A549 (cell line): ENCODE measurements at regions not wholly inside any gene's neighbourhood (a gene's known extent, or its start where the extent isn't known, plus 50 kb on each side); places are given as distances from the start of the nearest gene placed in this dataset.
"Not testable (repeated sequence)": the region's sequence is repeated elsewhere in the genome, so short reads cannot be mapped to it uniquely, and the experiment has no call there.

ENCODE experiments used
- ATAC-seq, 2 experiments: fragments of 200-7000 bp in 1 of 2; fragments of >200 bp in 1 of 2; cut with Nextera tagmentation in 1 of 2; cut with Tn5 transposase in 1 of 2; 3 replicates each; pipeline versions ENCODE4 v1.8.0 to v1.9.1; 2018 to 2020; ENCODE audit warnings: mild to moderate bottlenecking in 1 of 2, moderate library complexity in 1 of 2
- CTCF ChIA-PET: fragments of 300-600 bp; sonication (Branson Sonifier 250); formaldehyde crosslinking; extraction: SDS; loops from one replicate; lab custom pipeline; 2021; ENCODE audit warnings: antibody characterized with exemption, inconsistent platforms; lab: Yijun Ruan, JAX
- POLR2A ChIA-PET: fragments of 350-600 bp; formaldehyde crosslinking; extraction: SDS; loops from one replicate; lab custom pipeline; 2021; ENCODE audit warnings: antibody characterized with exemption, inconsistent platforms; lab: Yijun Ruan, JAX
- DNase-seq, 2 experiments: peaks; one replicate each; pipeline versions ENCODE4 v3.0.0 to v3.0.0-alpha.2; 2011 to 2016; ENCODE audit warnings: low read depth in 1 of 2, low spot score in 1 of 2
- FAIRE-seq: peaks from 2 replicates; lab custom pipeline; 2011; peaks lifted over from hg19 to GRCh38; lab: Jason Lieb, UNC
- H3K27ac ChIP-seq, 2 experiments: fragments of >200 bp; sonication (Bioruptor Twin); formaldehyde crosslinking; 3 replicates each; pipeline ENCODE4 v1.5.1; 2016 to 2017
- H3K4me1 ChIP-seq: fragments of >200 bp; sonication (Bioruptor Twin); formaldehyde crosslinking; 3 replicates; pipeline ENCODE4 v1.6.1; 2016
- H3K4me2 ChIP-seq: fragments of >200 bp; sonication (Bioruptor Twin); formaldehyde crosslinking; 3 replicates; pipeline ENCODE4 v1.6.1; 2016
- H3K4me3 ChIP-seq: fragments of >200 bp; sonication (Bioruptor Twin); formaldehyde crosslinking; 3 replicates; pipeline ENCODE4 v1.5.1; 2016
- H3K9me3 ChIP-seq: fragments of >200 bp; sonication (Bioruptor Twin); formaldehyde crosslinking; 3 replicates; pipeline ENCODE4 v1.6.1; 2016
- CBX2 ChIP-seq: fragments of 200-600 bp; sonication (generic); IDR thresholded peaks from 2 replicates; pipeline ENCODE4 v1.6.1; 2016; ENCODE audit warnings: low read depth, mild to moderate bottlenecking, borderline replicate concordance
- CBX8 ChIP-seq: fragments of 200-600 bp; sonication (generic); IDR thresholded peaks from 2 replicates; pipeline ENCODE4 v1.6.1; 2016
- CEBPB ChIP-seq, 2 experiments: fragments of >200 bp in 1 of 2; sonication (Bioruptor Twin) in 1 of 2; formaldehyde crosslinking in 1 of 2; IDR thresholded peaks; 2 replicates each; pipeline ENCODE4 v1.6.1; 2012 to 2016
- CHD2 ChIP-seq: fragments of 150-350 bp; IDR thresholded peaks from 2 replicates; pipeline ENCODE4 v1.6.1; 2014; ENCODE audit warnings: low read length; ENCODE audit not compliant: partially characterized antibody
- HEYL ChIP-seq: fragments of 250-450 bp; sonication (Bioruptor Pico); IDR thresholded peaks from 2 replicates; pipeline ENCODE4 v1.8.0; 2021; ENCODE audit warnings: mild to moderate bottlenecking, moderate library complexity
- HOXA7 ChIP-seq: fragments of 250-450 bp; sonication (Bioruptor Pico); IDR thresholded peaks from 2 replicates; pipeline ENCODE4 v1.5.0; 2020; ENCODE audit warnings: mild to moderate bottlenecking, moderate library complexity
- HOXB13 ChIP-seq: fragments of 250-450 bp; sonication (Bioruptor Pico); IDR thresholded peaks from 2 replicates; pipeline ENCODE4 v1.5.0; 2020; ENCODE audit warnings: low read depth, mild to moderate bottlenecking, moderate library complexity
- JUNB ChIP-seq: fragments of >200 bp; sonication (Bioruptor Twin); formaldehyde crosslinking; IDR thresholded peaks from 2 replicates; pipeline ENCODE4 v1.6.1; 2016
- MAFK ChIP-seq: fragments of 450-650 bp; IDR thresholded peaks from 2 replicates; pipeline ENCODE4 v1.6.1; 2014; ENCODE audit not compliant: partially characterized antibody
- MAZ ChIP-seq: fragments of 150-350 bp; IDR thresholded peaks from 2 replicates; pipeline ENCODE4 v1.6.1; 2014; ENCODE audit warnings: antibody characterized with exemption, low read depth, low read length, borderline replicate concordance
- MYC ChIP-seq: IDR thresholded peaks from 2 replicates; pipeline ENCODE4 v1.6.1; 2012; ENCODE audit warnings: mild to moderate bottlenecking, inconsistent platforms, low read length, improper control_type of control experiment, borderline replicate concordance
- NR3C1 ChIP-seq: fragments of >200 bp; sonication (Bioruptor Twin); formaldehyde crosslinking; IDR thresholded peaks from 3 replicates; pipeline ENCODE4 v1.6.1; 2017
- RAD21 ChIP-seq, 2 experiments: fragments of >200 bp in 1 of 2; sonication (Bioruptor Twin) in 1 of 2; formaldehyde crosslinking in 1 of 2; IDR thresholded peaks in 1 of 2; conservative IDR thresholded peaks in 1 of 2; 2 replicates in 1 of 2; 3 replicates in 1 of 2; pipeline ENCODE4 v1.6.1; 2012 to 2018; ENCODE audit warnings: inconsistent platforms in 1 of 2
- SREBF2 ChIP-seq: fragments of 450-650 bp; IDR thresholded peaks from 2 replicates; pipeline ENCODE4 v1.6.1; 2014; ENCODE audit warnings: mild to moderate bottlenecking, moderate library complexity
- TP53 ChIP-seq: fragments of 250-450 bp; sonication (Bioruptor Pico); IDR thresholded peaks from 2 replicates; pipeline ENCODE4 v1.5.0; 2021; ENCODE audit warnings: mild to moderate bottlenecking, moderate library complexity
- ZNF302 ChIP-seq: fragments of 250-450 bp; sonication (Bioruptor Pico); IDR thresholded peaks from 2 replicates; pipeline ENCODE4 v1.9.0; 2021; ENCODE audit warnings: inconsistent platforms, mild to moderate bottlenecking, moderate library complexity
- ZSCAN20 ChIP-seq: fragments of 250-450 bp; sonication (Bioruptor Pico); IDR thresholded peaks from 2 replicates; pipeline ENCODE4 v1.8.0; 2022; ENCODE audit warnings: mild to moderate bottlenecking, moderate library complexity
- WGBS: methylation state at CpG from one replicate; pipeline ENCODE4 v1.1.6; 2017; ENCODE audit errors: missing lambda C conversion rate; 5-methylcytosine and 5-hydroxymethylcytosine counted together
- TF ChIP-seq, protein P1 (sequence below): fragments of 450-650 bp; IDR thresholded peaks from 2 replicates; pipeline ENCODE4 v1.6.1; 2014; ENCODE audit warnings: antibody characterized with exemption
- TF ChIP-seq, protein P2 (sequence below): fragments of >200 bp; sonication (Bioruptor Twin); formaldehyde crosslinking; IDR thresholded peaks from 3 replicates; pipeline ENCODE4 v1.5.1; 2016
- TF ChIP-seq, protein P3 (sequence below): IDR thresholded peaks from 2 replicates; pipeline ENCODE4 v1.6.1; 2012
- TF ChIP-seq, protein P4 (sequence below): IDR thresholded peaks from 2 replicates; pipeline ENCODE4 v1.6.1; 2012; ENCODE audit warnings: low read depth, borderline replicate concordance

DNA sequence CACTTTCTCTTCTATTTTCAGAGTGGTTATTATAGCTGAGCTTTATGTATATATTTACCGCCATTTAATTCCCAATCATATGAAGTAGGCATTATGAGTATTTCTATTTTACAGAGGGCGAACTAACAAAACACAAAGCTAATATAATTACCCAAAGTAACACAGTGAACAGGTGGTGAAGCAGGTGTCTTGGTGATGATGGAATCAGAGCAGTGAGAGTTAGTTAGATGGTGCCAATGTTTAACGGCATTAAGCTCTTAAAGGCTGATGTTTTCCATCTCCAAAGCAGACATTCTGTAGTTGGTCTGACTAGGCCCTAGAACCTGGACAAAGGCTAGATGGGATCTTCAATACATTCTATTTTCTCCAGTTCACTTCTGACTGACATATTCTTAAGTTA is 551.1 kb upstream of the SYNCRIP start:
- no peak overlapping the region for H3K27ac ChIP-seq
- no peak overlapping the region for H3K4me3 ChIP-seq
- FAIRE-seq (no peak), ATAC-seq (no peak), DNase-seq (no peak)
- 43% methylated on average over 3 of the region's 3 CpGs for WGBS
- H3K9me3 ChIP-seq, result no peaks in the 10 kb centered on the region
- H3K4me1 ChIP-seq, result no peaks in the 10 kb centered on the region
- CTCF ChIA-PET, result no interaction called here
- POLR2A ChIA-PET, result no interaction called here
- TF ChIP-seq CBX8 (no peak), RAD21 (conservative IDR thresholded peaks at IDR 0.05 in 1 of 2, IDR thresholded peaks at IDR 0.05 in 1 of 2) (no peak), MAFK (no peak), HOXA7 (no peak), ZNF302 (CRISPR knock-in tag) (no peak), HOXB13 (no peak), CBX2 (no peak), MYC (no peak)
- no peak overlapping the region for H3K4me2 ChIP-seq

DNA sequence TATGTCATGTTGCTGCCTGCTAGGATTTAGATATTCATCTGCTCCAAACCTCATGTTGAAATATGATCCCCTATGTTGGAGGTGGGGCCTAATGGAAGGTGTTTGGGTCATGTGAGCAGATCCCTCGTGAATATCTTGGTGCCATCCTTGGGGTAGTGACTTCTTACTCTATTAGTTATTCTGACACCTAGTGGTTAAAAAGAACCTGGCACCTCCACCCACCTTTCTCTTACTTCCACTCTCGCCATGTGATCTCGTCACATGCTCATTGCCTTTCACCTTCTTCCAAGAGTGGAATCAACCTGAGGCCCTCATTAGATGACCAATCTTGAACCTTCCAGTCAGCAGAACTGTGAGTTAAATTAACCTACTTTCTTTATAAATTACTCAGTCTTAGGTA is 549.4 kb upstream of the SYNCRIP start:
- no peak overlapping the region for H3K27ac ChIP-seq
- WGBS, result 2% methylated on average over 3 of the region's 3 CpGs
- no peak overlapping the region for H3K4me3 ChIP-seq
- ChIA-PET POLR2A (no interaction called here), CTCF (interaction anchor here (0.8 kb wide), 1 partner anchor 9 kb away, joined by 3 read pairs; no protein-coding TSS in a partner anchor)
- no peaks in the 10 kb centered on the region for H3K9me3 ChIP-seq
- H3K4me2 ChIP-seq, result no peak overlapping the region
- H3K4me1 ChIP-seq, result no peaks in the 10 kb centered on the region
- ATAC-seq (peak; percentile 50 to 73; a peak in 3 of 6 replicates), FAIRE-seq (no peak), DNase-seq (peak in 1 of 2 experiments; percentile 37)
- no peak for TF ChIP-seq CEBPB (IDR thresholded peaks at IDR 0.05)
- TF ChIP-seq, protein P1, sequence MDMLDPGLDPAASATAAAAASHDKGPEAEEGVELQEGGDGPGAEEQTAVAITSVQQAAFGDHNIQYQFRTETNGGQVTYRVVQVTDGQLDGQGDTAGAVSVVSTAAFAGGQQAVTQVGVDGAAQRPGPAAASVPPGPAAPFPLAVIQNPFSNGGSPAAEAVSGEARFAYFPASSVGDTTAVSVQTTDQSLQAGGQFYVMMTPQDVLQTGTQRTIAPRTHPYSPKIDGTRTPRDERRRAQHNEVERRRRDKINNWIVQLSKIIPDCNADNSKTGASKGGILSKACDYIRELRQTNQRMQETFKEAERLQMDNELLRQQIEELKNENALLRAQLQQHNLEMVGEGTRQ, result peak; percentile 75
- no peak for TF ChIP-seq CBX8
- peak in 1 of 2 experiments; percentile 19; a peak in 2 of 5 replicates for TF ChIP-seq RAD21 (conservative IDR thresholded peaks at IDR 0.05 in 1 of 2, IDR thresholded peaks at IDR 0.05 in 1 of 2)

DNA sequence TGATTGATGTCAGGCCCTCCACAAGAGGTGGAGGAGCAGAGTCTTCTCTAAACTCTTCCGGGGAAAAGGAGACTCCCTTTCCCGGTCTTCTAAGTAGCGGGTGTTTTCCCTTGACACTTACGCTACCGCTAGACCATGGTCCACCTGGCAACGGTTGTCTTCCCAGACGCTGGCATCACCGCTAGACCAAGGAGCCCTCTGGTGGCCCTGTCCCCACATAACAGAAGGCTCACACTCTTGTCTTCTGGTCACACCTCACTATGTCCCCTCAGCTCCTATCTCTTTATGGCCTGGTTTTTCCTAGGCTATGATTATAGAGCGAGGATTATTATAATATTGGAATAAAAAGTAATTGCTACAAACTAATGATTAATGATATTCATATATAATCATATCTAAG is 532.5 kb upstream of the SYNCRIP start:
- DNase-seq, result peak in 1 of 2 experiments; percentile 29
- H3K4me1 ChIP-seq, POLR2A ChIA-PET, H3K27ac ChIP-seq, CTCF ChIA-PET, H3K4me2 ChIP-seq, ATAC-seq, H3K9me3 ChIP-seq, H3K4me3 ChIP-seq, FAIRE-seq: not testable (repeated sequence)
- 0% methylated on average over 4 of the region's 9 CpGs for WGBS
- peak; percentile 13 to 47; a peak in 2 of 5 replicates for TF ChIP-seq RAD21 (conservative IDR thresholded peaks at IDR 0.05 in 1 of 2, IDR thresholded peaks at IDR 0.05 in 1 of 2)
- TF ChIP-seq, protein P2, sequence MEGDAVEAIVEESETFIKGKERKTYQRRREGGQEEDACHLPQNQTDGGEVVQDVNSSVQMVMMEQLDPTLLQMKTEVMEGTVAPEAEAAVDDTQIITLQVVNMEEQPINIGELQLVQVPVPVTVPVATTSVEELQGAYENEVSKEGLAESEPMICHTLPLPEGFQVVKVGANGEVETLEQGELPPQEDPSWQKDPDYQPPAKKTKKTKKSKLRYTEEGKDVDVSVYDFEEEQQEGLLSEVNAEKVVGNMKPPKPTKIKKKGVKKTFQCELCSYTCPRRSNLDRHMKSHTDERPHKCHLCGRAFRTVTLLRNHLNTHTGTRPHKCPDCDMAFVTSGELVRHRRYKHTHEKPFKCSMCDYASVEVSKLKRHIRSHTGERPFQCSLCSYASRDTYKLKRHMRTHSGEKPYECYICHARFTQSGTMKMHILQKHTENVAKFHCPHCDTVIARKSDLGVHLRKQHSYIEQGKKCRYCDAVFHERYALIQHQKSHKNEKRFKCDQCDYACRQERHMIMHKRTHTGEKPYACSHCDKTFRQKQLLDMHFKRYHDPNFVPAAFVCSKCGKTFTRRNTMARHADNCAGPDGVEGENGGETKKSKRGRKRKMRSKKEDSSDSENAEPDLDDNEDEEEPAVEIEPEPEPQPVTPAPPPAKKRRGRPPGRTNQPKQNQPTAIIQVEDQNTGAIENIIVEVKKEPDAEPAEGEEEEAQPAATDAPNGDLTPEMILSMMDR, result peak; percentile 11; the same call in 1 of the 3 replicates

DNA sequence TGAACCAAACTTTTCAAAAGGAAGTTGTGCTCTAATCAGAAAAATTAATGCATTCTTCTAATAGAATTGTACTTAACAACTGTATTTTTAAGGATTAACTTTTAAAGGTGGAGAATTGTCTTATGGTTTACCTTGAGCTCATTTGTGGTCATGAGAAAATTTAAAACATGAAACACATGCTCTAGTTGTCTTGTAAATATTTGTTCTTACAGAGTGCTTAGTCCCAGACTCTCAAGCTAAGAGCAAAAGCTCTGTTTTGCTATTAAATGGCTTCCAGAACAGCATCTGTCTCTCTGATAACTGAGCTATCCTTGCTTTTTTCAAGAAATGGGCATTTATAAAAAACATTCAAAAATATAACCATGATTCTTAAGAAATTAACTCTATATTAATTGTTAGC is 512.2 kb upstream of the SYNCRIP start:
- Histone ChIP-seq H3K9me3 (no peaks in the 10 kb centered on the region), H3K27ac (no peak overlapping the region), H3K4me1 (no peaks in the 10 kb centered on the region), H3K4me3 (no peak overlapping the region), H3K4me2 (no peak overlapping the region)
- no peak for FAIRE-seq
- CTCF ChIA-PET, result no interaction called here
- no peak for ATAC-seq
- DNase-seq, result no peak
- POLR2A ChIA-PET, result no interaction called here
- TF ChIP-seq ZSCAN20 (CRISPR knock-in tag) (no peak), TP53 (CRISPR knock-in tag) (no peak), SREBF2 (no peak), JUNB (no peak), NR3C1 (no peak), CEBPB (IDR thresholded peaks at IDR 0.05) (no peak), MAZ (no peak), RAD21 (conservative IDR thresholded peaks at IDR 0.05 in 1 of 2, IDR thresholded peaks at IDR 0.05 in 1 of 2) (no peak), HEYL (CRISPR knock-in tag) (no peak), CHD2 (no peak)
- TF ChIP-seq, protein P3, sequence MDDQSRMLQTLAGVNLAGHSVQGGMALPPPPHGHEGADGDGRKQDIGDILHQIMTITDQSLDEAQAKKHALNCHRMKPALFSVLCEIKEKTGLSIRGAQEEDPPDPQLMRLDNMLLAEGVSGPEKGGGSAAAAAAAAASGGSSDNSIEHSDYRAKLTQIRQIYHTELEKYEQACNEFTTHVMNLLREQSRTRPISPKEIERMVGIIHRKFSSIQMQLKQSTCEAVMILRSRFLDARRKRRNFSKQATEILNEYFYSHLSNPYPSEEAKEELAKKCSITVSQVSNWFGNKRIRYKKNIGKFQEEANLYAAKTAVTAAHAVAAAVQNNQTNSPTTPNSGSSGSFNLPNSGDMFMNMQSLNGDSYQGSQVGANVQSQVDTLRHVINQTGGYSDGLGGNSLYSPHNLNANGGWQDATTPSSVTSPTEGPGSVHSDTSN, result no peak
- TF ChIP-seq, protein P2, result no peak
- TF ChIP-seq, protein P4, sequence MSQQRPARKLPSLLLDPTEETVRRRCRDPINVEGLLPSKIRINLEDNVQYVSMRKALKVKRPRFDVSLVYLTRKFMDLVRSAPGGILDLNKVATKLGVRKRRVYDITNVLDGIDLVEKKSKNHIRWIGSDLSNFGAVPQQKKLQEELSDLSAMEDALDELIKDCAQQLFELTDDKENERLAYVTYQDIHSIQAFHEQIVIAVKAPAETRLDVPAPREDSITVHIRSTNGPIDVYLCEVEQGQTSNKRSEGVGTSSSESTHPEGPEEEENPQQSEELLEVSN, result no peak
